SK-N-SH (cell line): ENCODE measurements at regions not wholly inside any gene's neighbourhood (a gene's known extent, or its start where the extent isn't known, plus 50 kb on each side); places are given as distances from the start of the nearest gene placed in this dataset.

Source experiments
- CTCF ChIA-PET: fragments of 300-600, 350-600 bp; formaldehyde crosslinking; extraction: SDS; loops from one replicate; lab custom pipeline; 2021; lab: Yijun Ruan, JAX
- POLR2A ChIA-PET: fragments of 350-600 bp; sonication (Branson Sonifier 250); formaldehyde crosslinking; extraction: SDS; loops from one replicate; lab custom pipeline; 2020; ENCODE audit warnings: antibody characterized with exemption, inconsistent platforms; lab: Yijun Ruan, JAX
- DNase-seq: peaks from one replicate; pipeline ENCODE4 v3.0.0; 2012
- H2AFZ ChIP-seq: fragments of 200-600 bp; sonication (generic); 2 replicates; pipeline ENCODE4 v1.8.1; 2016; ENCODE audit warnings: antibody characterized with exemption, mild to moderate bottlenecking, low read depth
- H3F3A ChIP-seq: fragments of 200-600 bp; sonication (generic); replicated peaks from 2 replicates; pipeline ENCODE3; 2016; ENCODE audit warnings: antibody characterized with exemption, mild to moderate bottlenecking; ENCODE audit not compliant: insufficient read depth
- H3K27ac ChIP-seq, 2 experiments: fragments of 200-500 bp in 1 of 2; fragments of 200-600 bp in 1 of 2; sonication (Bioruptor generic) in 1 of 2; sonication (generic), shearing (Covaris generic) in 1 of 2; 2 replicates each; pipeline versions ENCODE4 v1.5.1 to v1.6.1; 2014 to 2016; ENCODE audit warnings: low read depth in 2 of 2, inconsistent platforms in 1 of 2, low read length in 1 of 2, mild to moderate bottlenecking in 1 of 2, mixed read lengths in 1 of 2
- H3K27me3 ChIP-seq: fragments of 200-600 bp; sonication (generic), shearing (Covaris generic); 2 replicates; pipeline ENCODE4 v1.6.1; 2016; ENCODE audit warnings: mixed run types; ENCODE audit not compliant: insufficient read depth
- H3K36me3 ChIP-seq, 2 experiments: fragments of 200-500 bp in 1 of 2; fragments of 200-600 bp in 1 of 2; sonication (Bioruptor generic) in 1 of 2; sonication (generic) in 1 of 2; replicated peaks in 1 of 2; 2 replicates each; pipeline versions ENCODE3 to v1.5.1; 2014 to 2016; ENCODE audit warnings: low read length in 1 of 2, mild to moderate bottlenecking in 1 of 2; ENCODE audit not compliant: insufficient read depth in 2 of 2, control insufficient read depth in 1 of 2
- H3K4me1 ChIP-seq, 2 experiments: fragments of 200-500 bp in 1 of 2; fragments of 200-600 bp in 1 of 2; sonication (Bioruptor generic) in 1 of 2; sonication (generic), shearing (Covaris generic) in 1 of 2; 2 replicates each; pipeline versions ENCODE4 v1.5.1 to v1.6.1; 2014 to 2016; ENCODE audit warnings: low read depth in 1 of 2, low read length in 1 of 2, mixed run types in 1 of 2; ENCODE audit not compliant: insufficient read depth in 2 of 2, control insufficient read depth in 1 of 2
- H3K4me2 ChIP-seq: fragments of 200-600 bp; sonication (generic), shearing (Covaris generic); 2 replicates; pipeline ENCODE4 v1.6.1; 2017; ENCODE audit warnings: mixed run types
- H3K4me3 ChIP-seq, 2 experiments: fragments of 200-500 bp in 1 of 2; fragments of 200-600 bp in 1 of 2; sonication (Bioruptor generic) in 1 of 2; sonication (generic), shearing (Covaris generic) in 1 of 2; 2 replicates each; pipeline versions ENCODE4 v1.5.1 to v1.8.1; 2014 to 2016; ENCODE audit warnings: low read depth in 2 of 2, inconsistent platforms in 1 of 2, low read length in 1 of 2, mild to moderate bottlenecking in 1 of 2, mixed read lengths in 1 of 2, moderate library complexity in 1 of 2
- H3K79me2 ChIP-seq: fragments of 200-600 bp; sonication (generic); 2 replicates; pipeline ENCODE4 v1.8.1; 2017; ENCODE audit warnings: mild to moderate bottlenecking; ENCODE audit not compliant: insufficient read depth
- H3K9ac ChIP-seq: fragments of 200-600 bp; sonication (generic); 2 replicates; pipeline ENCODE4 v1.6.1; 2017; ENCODE audit warnings: mixed run types
- H3K9me2 ChIP-seq: fragments of 200-600 bp; sonication (generic); 2 replicates; pipeline ENCODE4 v1.6.1; 2017; ENCODE audit warnings: mixed run types
- H3K9me3 ChIP-seq: fragments of 200-600 bp; sonication (generic); 2 replicates; pipeline ENCODE4 v1.6.1; 2017; ENCODE audit warnings: mixed run types, mild to moderate bottlenecking, moderate library complexity
- H4K20me1 ChIP-seq: fragments of 200-600 bp; sonication (generic); 2 replicates; pipeline ENCODE4 v1.6.1; 2017; ENCODE audit warnings: mild to moderate bottlenecking, mixed run types; ENCODE audit not compliant: insufficient read depth
- CHD2 ChIP-seq: fragments of 150-350 bp; IDR thresholded peaks from 2 replicates; pipeline ENCODE4 v1.6.1; 2018; ENCODE audit warnings: low read length; ENCODE audit not compliant: partially characterized antibody
- FOXM1 ChIP-seq: IDR thresholded peaks from 2 replicates; pipeline ENCODE4 v1.4.0; 2012; ENCODE audit warnings: low read depth, mild to moderate bottlenecking
- GABPA ChIP-seq: IDR thresholded peaks from 2 replicates; pipeline ENCODE4 v1.4.0; 2012; ENCODE audit warnings: low read depth, mild to moderate bottlenecking
- IRF3 ChIP-seq: fragments of 150-350 bp; IDR thresholded peaks from 2 replicates; pipeline ENCODE4 v1.6.1; 2016; ENCODE audit warnings: mild to moderate bottlenecking, low read depth, low read length
- JUND ChIP-seq: IDR thresholded peaks from 2 replicates; pipeline ENCODE4 v1.4.0; 2012
- MEF2A ChIP-seq: IDR thresholded peaks from 2 replicates; pipeline ENCODE4 v1.4.0; 2012; ENCODE audit warnings: low read depth, borderline replicate concordance
- NRF1 ChIP-seq: IDR thresholded peaks from 2 replicates; pipeline ENCODE4 v1.6.1; 2012; ENCODE audit warnings: low read depth, mild to moderate bottlenecking, low read length
- PBX3 ChIP-seq: IDR thresholded peaks from 2 replicates; pipeline ENCODE4; 2012
- POLR2AphosphoS5 ChIP-seq: IDR thresholded peaks from 2 replicates; pipeline ENCODE4 v1.6.1; 2012; ENCODE audit warnings: low read depth, low read length
- RFX5 ChIP-seq: IDR thresholded peaks from 2 replicates; pipeline ENCODE4 v1.6.1; 2012; ENCODE audit warnings: mild to moderate bottlenecking, improper control_type of control experiment, low read length
- RXRA ChIP-seq: IDR thresholded peaks from 2 replicates; pipeline ENCODE4 v1.4.0; 2012; ENCODE audit warnings: low read depth, mild to moderate bottlenecking, borderline replicate concordance
- SMC3 ChIP-seq: IDR thresholded peaks from 2 replicates; pipeline ENCODE4 v1.6.1; 2012; ENCODE audit warnings: low read depth, low read length, improper control_type of control experiment
- TCF12 ChIP-seq: IDR thresholded peaks from 2 replicates; pipeline ENCODE4 v1.4.0; 2012
- TEAD4 ChIP-seq: IDR thresholded peaks from 2 replicates; pipeline ENCODE4 v1.4.0; 2012; ENCODE audit warnings: mild to moderate bottlenecking, borderline replicate concordance; ENCODE audit not compliant: insufficient read depth
- USF1 ChIP-seq: IDR thresholded peaks from 2 replicates; pipeline ENCODE4 v1.4.0; 2012; ENCODE audit warnings: low read depth, borderline replicate concordance
- USF2 ChIP-seq: fragments of 150-350 bp; IDR thresholded peaks from 2 replicates; pipeline ENCODE4 v1.6.1; 2017; ENCODE audit warnings: antibody characterized with exemption, low read length, low read depth, borderline replicate concordance
- YY1 ChIP-seq: IDR thresholded peaks from 2 replicates; pipeline ENCODE4 v1.4.0; 2012; ENCODE audit warnings: low read depth, mild to moderate bottlenecking
- WGBS: methylation state at CpG from one replicate; pipeline ENCODE4 v1.1.6; 2017; ENCODE audit warnings: low lambda C conversion rate; 5-methylcytosine and 5-hydroxymethylcytosine counted together
- TF ChIP-seq, protein P1 (sequence below): IDR thresholded peaks from 2 replicates; pipeline ENCODE4 v1.4.0; 2012; ENCODE audit warnings: low read depth

GRCh38 chr1:4562321-4562720, 92.1 kb upstream of the AJAP1 start:
- H2AFZ ChIP-seq, result no peak overlapping the region
- no peak overlapping the region for H3K4me2 ChIP-seq
- no peaks in the 10 kb centered on the region for H3K79me2 ChIP-seq
- ChIA-PET POLR2A (no interaction called here), CTCF (no interaction called here)
- H3K27me3 ChIP-seq, result no peaks in the 10 kb centered on the region
- no peaks in the 10 kb centered on the region for H3F3A ChIP-seq
- DNase-seq, result no peak
- no peak overlapping the region for H3K27ac ChIP-seq
- H3K9me2 ChIP-seq, result no peaks in the 10 kb centered on the region
- H3K4me1 ChIP-seq, result no peaks in the 10 kb centered on the region
- TF ChIP-seq MEF2A, result no peak
- TF ChIP-seq IRF3, result no peak
- no peak for TF ChIP-seq FOXM1
- TF ChIP-seq RXRA, result no peak
- no peak for TF ChIP-seq CHD2
- no peak for TF ChIP-seq GABPA
- TF ChIP-seq USF1, result no peak
- TF ChIP-seq YY1, result no peak
- TF ChIP-seq, protein P1, sequence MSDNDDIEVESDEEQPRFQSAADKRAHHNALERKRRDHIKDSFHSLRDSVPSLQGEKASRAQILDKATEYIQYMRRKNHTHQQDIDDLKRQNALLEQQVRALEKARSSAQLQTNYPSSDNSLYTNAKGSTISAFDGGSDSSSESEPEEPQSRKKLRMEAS, result no peak
- TF ChIP-seq USF2, result no peak
- no peak for TF ChIP-seq NRF1
- no peak for TF ChIP-seq TCF12
- no peak for TF ChIP-seq POLR2AphosphoS5
- no peak for TF ChIP-seq RFX5
- no peak for TF ChIP-seq PBX3
- TF ChIP-seq TEAD4, result no peak
- no peak for TF ChIP-seq SMC3
- no peak for TF ChIP-seq JUND
- WGBS, result 72% methylated on average over 9 of the region's 9 CpGs
- H3K9ac ChIP-seq, result no peak overlapping the region
- no peaks in the 10 kb centered on the region for H3K9me3 ChIP-seq
- H3K36me3 ChIP-seq, result no peaks in the 10 kb centered on the region
- H4K20me1 ChIP-seq, result no peaks in the 10 kb centered on the region
- H3K4me3 ChIP-seq, result no peak overlapping the region
